ENCODE measurements at regions not wholly inside any gene's neighbourhood (a gene's known extent, or its start where the extent isn't known, plus 50 kb on each side); places are given as distances from the start of the nearest gene placed in this dataset.

GRCh38 chr1:10900251-10900651 lies 103.8 kb upstream of the CASZ1 start:
- DNase-seq (ENCODE audit: low read depth) = no peak
- TF ChIP-seq, protein P1, sequence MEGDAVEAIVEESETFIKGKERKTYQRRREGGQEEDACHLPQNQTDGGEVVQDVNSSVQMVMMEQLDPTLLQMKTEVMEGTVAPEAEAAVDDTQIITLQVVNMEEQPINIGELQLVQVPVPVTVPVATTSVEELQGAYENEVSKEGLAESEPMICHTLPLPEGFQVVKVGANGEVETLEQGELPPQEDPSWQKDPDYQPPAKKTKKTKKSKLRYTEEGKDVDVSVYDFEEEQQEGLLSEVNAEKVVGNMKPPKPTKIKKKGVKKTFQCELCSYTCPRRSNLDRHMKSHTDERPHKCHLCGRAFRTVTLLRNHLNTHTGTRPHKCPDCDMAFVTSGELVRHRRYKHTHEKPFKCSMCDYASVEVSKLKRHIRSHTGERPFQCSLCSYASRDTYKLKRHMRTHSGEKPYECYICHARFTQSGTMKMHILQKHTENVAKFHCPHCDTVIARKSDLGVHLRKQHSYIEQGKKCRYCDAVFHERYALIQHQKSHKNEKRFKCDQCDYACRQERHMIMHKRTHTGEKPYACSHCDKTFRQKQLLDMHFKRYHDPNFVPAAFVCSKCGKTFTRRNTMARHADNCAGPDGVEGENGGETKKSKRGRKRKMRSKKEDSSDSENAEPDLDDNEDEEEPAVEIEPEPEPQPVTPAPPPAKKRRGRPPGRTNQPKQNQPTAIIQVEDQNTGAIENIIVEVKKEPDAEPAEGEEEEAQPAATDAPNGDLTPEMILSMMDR (IDR thresholded peaks at IDR 0.05; ENCODE audit: control insufficient read depth, extremely low read depth, insufficient read depth) = no peak
- H3K4me3 ChIP-seq (ENCODE audit: low read depth, low read length) = no peak overlapping the region

DNA sequence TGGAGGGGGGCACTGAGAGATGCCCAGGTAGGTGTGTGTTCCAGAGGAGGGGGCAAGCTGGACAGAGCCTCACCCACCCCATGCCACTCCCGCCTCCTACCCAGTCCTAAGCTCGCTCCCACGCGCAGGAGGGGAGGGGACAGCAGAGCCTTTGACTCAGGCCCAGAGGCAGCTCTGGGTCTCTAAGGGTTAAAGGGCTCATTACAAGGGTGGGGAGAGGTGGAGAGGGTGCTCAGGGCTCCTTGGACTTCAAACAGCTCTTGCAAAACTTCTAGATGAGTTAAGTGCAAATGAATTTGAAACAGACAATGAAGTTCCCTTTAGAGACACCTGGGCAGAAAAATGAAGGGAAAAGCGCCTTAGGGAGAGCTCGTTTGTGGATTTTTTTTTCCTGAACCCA lies 104.2 kb upstream of the CASZ1 start:
- H3K4me3 ChIP-seq (ENCODE audit: low read depth, low read length) = no peak overlapping the region
- TF ChIP-seq, protein P1 (IDR thresholded peaks at IDR 0.05; ENCODE audit: control insufficient read depth, extremely low read depth, insufficient read depth) = no peak
- no peak for DNase-seq (ENCODE audit: low read depth)

DNA sequence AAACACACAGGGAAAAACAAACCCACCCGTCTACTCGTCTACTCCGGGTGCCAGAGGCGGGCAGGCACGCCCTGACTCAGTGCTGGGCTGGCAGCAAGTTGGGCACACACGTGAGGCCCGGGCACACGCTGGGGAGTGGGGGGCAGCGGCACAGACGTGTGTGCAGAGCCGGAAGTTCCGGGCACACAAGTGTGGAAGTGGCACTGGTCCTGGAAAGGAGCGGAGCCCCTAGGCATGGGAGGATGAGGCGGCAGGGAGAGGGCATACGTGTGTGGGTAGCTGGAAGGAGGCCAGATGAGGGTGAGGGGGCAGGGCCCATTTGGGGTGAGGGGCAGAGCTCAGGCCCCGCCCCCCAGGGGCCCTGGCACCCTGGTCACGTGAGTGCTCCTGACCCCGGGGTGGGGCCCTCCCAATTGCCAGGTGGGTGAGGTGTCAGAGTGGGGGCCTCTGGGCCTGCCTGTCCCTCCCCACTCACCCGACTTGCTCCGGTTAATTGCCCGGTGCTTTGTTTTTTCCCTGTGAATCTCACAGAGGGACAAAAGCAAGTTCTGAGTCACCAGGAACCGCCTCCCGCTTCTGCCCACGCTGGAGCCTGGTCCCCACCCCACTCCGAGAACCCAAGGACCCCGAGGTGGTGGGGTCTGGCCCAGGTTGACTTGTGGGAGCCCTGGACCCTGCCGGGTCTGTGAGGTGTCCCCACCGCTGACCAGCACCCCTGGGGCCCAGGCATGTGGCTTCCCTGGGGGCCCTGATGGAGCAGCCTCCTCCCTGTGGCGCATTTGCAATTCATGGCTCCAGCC lies 104.8 kb upstream of the CASZ1 start:
- TF ChIP-seq, protein P1 (IDR thresholded peaks at IDR 0.05; ENCODE audit: control insufficient read depth, extremely low read depth, insufficient read depth) = no peak
- no peak for DNase-seq (ENCODE audit: low read depth)
- no peak overlapping the region for H3K4me3 ChIP-seq (ENCODE audit: low read depth, low read length)

- TF ChIP-seq, protein P1 (IDR thresholded peaks at IDR 0.05; ENCODE audit: control insufficient read depth, extremely low read depth, insufficient read depth) = no peak
- H3K4me3 ChIP-seq (ENCODE audit: low read depth, low read length) = no peak overlapping the region
- DNase-seq (ENCODE audit: low read depth) = no peak
Measured at GRCh38 chr1:10901891-10902805, 105.7 kb upstream of the CASZ1 start.

- H3K4me3 ChIP-seq (ENCODE audit: low read depth, low read length) = no peak overlapping the region
- TF ChIP-seq, protein P1 (IDR thresholded peaks at IDR 0.05; ENCODE audit: control insufficient read depth, extremely low read depth, insufficient read depth) = no peak
- no peak for DNase-seq (ENCODE audit: low read depth)
Measured at GRCh38 chr1:10903421-10903820, 107.0 kb upstream of the CASZ1 start.

DNA sequence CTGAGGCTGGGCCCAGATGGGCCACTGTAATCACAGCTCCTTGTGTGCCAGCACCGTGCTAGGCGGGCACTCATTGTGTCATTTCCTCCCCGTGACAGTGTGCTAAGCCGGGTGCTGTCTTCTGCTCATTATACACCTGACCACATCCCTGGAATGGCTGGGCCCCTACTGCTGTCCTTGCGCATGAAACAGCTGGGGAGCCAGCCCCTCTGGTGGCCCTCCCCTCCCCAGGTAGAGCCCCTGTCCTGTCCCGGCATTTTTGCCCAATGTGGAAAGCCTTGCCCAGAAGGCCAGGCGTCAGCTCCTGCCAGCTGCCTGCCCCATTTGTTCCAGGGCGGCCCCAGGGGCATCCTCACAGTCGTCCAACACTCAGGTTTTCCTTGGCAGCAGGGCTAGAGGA lies 107.4 kb upstream of the CASZ1 start:
- no peak for DNase-seq (ENCODE audit: low read depth)
- TF ChIP-seq, protein P1 (IDR thresholded peaks at IDR 0.05; ENCODE audit: control insufficient read depth, extremely low read depth, insufficient read depth) = no peak
- no peak overlapping the region for H3K4me3 ChIP-seq (ENCODE audit: low read depth, low read length)

Measured in LNCaP clone FGC (cell line).